ENCODE measurements at regions not wholly inside any gene's neighbourhood (a gene's known extent, or its start where the extent isn't known, plus 50 kb on each side); places are given as distances from the start of the nearest gene placed in this dataset.

GRCh38 chr16:62565706-62566105 is 529.5 kb upstream of the CDH8 start:
- Histone ChIP-seq H3K27me3 (no peaks in the 10 kb centered on the region), H3K27ac (no peak overlapping the region), H3K4me3 (no peak overlapping the region), H3K4me1 (ENCODE audit: low read depth) (no peaks in the 10 kb centered on the region), H3K9me3 (ENCODE audit: low read depth) (no peaks in the 10 kb centered on the region), H3K36me3 (no peaks in the 10 kb centered on the region)
- TF ChIP-seq CTCF (IDR thresholded peaks at IDR 0.05; ENCODE audit: low read depth, low read length) = no peak
- no peak for DNase-seq (ENCODE audit: low read depth in 1 of 2, low spot score in 1 of 2)

GRCh38 chr16:62564291-62564690 is 528.1 kb upstream of the CDH8 start:
- H3K4me3 ChIP-seq = no peak overlapping the region
- no peaks in the 10 kb centered on the region for H3K27me3 ChIP-seq
- H3K4me1 ChIP-seq (ENCODE audit: low read depth) = no peaks in the 10 kb centered on the region
- no peak for TF ChIP-seq CTCF (IDR thresholded peaks at IDR 0.05; ENCODE audit: low read depth, low read length)
- DNase-seq (ENCODE audit: low read depth in 1 of 2, low spot score in 1 of 2) = no peak
- no peak overlapping the region for H3K27ac ChIP-seq
- H3K36me3 ChIP-seq = no peaks in the 10 kb centered on the region
- no peaks in the 10 kb centered on the region for H3K9me3 ChIP-seq (ENCODE audit: low read depth)

DNA sequence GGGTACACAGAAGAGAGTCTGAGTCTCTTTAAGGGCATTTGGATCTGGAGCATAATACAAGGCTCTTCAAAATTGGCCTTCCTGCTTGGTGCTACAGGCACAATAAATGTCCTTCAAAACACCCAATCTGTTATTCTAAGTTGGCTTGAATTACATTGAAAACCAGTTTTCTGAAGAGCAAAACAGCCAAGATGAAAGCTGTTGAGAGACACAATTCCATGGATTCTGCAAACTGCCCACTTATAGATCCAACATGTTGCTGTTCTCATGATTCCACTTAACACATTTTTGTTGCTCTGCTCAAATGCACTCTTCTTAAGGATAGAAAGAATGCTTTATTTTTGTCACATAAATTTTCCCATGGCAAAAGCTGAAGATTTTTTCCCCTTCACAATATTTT is 525.9 kb upstream of the CDH8 start:
- DNase-seq (ENCODE audit: low read depth in 1 of 2, low spot score in 1 of 2) = no peak
- Histone ChIP-seq H3K27ac (no peak overlapping the region), H3K4me3 (no peak overlapping the region), H3K36me3 (no peaks in the 10 kb centered on the region), H3K9me3 (ENCODE audit: low read depth) (no peaks in the 10 kb centered on the region), H3K27me3 (no peaks in the 10 kb centered on the region), H3K4me1 (ENCODE audit: low read depth) (no peaks in the 10 kb centered on the region)
- no peak for TF ChIP-seq CTCF (IDR thresholded peaks at IDR 0.05; ENCODE audit: low read depth, low read length)

GRCh38 chr16:62549875-62550274 is 513.6 kb upstream of the CDH8 start:
- no peak for DNase-seq (ENCODE audit: low read depth in 1 of 2, low spot score in 1 of 2)
- H3K4me3 ChIP-seq = no peak overlapping the region
- TF ChIP-seq CTCF (IDR thresholded peaks at IDR 0.05; ENCODE audit: low read depth, low read length) = no peak
- no peak overlapping the region for H3K27ac ChIP-seq
- peaks cover 7% of the 10 kb centered on the region for H3K4me1 ChIP-seq (ENCODE audit: low read depth)
- H3K36me3 ChIP-seq = no peaks in the 10 kb centered on the region
- H3K9me3 ChIP-seq (ENCODE audit: low read depth) = no peaks in the 10 kb centered on the region
- H3K27me3 ChIP-seq = peaks cover 6% of the 10 kb centered on the region

DNA sequence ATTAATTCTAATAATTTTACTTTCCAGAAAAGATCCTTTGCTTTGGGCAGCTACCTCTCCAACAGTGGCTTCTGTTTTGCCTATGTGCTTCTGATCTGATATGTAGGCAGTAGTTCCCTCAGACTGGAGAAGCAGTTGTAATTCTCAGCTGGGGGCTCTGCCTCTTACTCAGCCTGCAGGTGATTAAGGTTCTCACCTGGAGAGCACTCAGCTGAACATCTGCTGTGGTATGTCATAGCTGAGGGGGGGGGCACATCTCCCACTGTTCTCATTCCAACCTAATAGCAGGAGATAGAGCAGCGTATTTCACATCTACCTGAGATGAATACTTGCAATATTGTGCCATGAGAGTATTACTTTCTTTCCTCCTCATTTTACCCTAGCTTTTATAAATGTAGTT is 511.9 kb upstream of the CDH8 start:
- no peak for DNase-seq (ENCODE audit: low read depth in 1 of 2, low spot score in 1 of 2)
- Histone ChIP-seq H3K9me3 (ENCODE audit: low read depth) (no peaks in the 10 kb centered on the region), H3K4me3 (no peak overlapping the region), H3K36me3 (no peaks in the 10 kb centered on the region), H3K27ac (no peak overlapping the region), H3K4me1 (ENCODE audit: low read depth) (peaks cover 20% of the 10 kb centered on the region), H3K27me3 (peaks cover 6% of the 10 kb centered on the region)
- no peak for TF ChIP-seq CTCF (IDR thresholded peaks at IDR 0.05; ENCODE audit: low read depth, low read length)

GRCh38 chr16:62546701-62547100 is 510.5 kb upstream of the CDH8 start:
- H3K36me3 ChIP-seq = no peaks in the 10 kb centered on the region
- peaks cover 6% of the 10 kb centered on the region for H3K27me3 ChIP-seq
- no peak for TF ChIP-seq CTCF (IDR thresholded peaks at IDR 0.05; ENCODE audit: low read depth, low read length)
- H3K9me3 ChIP-seq (ENCODE audit: low read depth) = no peaks in the 10 kb centered on the region
- no peak for DNase-seq (ENCODE audit: low read depth in 1 of 2, low spot score in 1 of 2)
- peaks cover 20% of the 10 kb centered on the region for H3K4me1 ChIP-seq (ENCODE audit: low read depth)
- H3K27ac ChIP-seq = no peak overlapping the region
- no peak overlapping the region for H3K4me3 ChIP-seq

Data from cardiac muscle cell (in vitro differentiated cells and primary cell).